NOMO-1 (cell line): ENCODE measurements at regions not wholly inside any gene's neighbourhood (a gene's known extent, or its start where the extent isn't known, plus 50 kb on each side); places are given as distances from the start of the nearest gene placed in this dataset.

ENCODE experiments used
- DNase-seq, 2 experiments: peaks; one replicate each; lab custom pipeline; 2025; ENCODE audit not compliant: unreplicated experiment in 2 of 2; lab: John Stamatoyannopoulos, UW

DNA sequence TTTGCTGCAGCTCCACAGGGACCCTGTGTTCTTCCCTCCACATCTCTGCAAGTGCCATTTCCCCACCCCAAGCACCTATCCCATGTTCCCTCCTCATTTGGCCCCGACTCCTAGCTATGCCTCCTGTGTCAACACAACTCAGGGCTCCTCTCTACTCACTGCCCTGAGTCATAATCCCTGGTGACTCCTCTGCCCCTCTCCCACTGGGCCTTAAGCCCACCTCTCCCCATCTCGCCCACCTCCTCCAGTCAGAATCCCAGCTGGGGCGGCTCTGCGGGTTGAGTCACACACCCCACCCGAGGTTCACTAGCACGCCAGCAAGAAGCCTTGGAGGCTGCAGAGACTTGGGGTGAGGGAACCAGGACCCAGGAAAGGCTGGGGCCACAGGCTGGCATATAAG is 346.2 kb downstream of the FOXL1 start:
- no peak for DNase-seq

GRCh38 chr16:86925067-86925791 is 346.9 kb downstream of the FOXL1 start:
- DNase-seq = no peak

- no peak for DNase-seq
Observed at GRCh38 chr16:86926181-86927094, 348.1 kb downstream of the FOXL1 start.

DNA sequence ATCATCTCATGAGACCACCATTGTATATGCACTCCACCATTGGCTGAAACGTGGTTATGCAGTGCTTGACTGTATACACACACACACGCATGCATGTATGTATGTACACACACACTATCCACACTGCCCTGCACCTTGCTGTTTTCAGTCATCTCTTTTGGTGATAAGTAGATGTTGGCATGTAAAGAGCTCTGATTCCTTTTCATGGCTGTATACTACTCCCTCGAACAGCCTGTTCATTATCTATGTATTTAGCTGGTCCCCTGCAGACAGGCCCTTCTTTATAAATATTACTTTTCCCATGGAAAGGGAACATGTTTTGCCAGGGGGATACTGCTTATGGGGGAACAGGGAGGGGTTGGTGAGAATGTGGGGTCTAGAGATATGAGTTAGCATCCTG is 349.4 kb downstream of the FOXL1 start:
- DNase-seq = no peak

DNA sequence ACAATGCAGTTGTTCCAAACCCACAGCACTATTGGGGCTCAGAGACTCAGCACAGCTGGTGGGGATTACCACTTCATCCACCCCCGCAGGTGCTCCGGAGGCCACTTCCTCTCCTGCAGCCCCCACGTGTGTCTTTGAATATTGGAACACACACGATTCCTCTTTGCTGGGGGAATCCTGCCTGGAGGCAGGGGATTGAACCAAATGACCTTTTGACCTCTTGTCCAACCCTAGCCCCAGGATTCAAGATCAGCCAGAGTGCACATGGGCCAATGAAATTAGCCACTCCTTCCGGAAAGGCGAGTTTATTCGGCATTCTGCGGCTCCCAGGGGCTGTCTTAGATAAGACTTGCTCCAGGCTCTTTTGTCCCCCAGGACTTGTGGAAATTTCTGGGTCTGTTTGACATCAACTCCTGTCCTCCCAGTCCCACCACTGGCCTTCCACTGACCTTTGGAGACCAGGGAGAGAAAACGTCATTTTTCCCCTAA is 350.2 kb downstream of the FOXL1 start:
- no peak for DNase-seq

- DNase-seq = no peak
Observed at GRCh38 chr16:86929057-86929871, 350.9 kb downstream of the FOXL1 start.

GRCh38 chr16:86930001-86930400 is 351.7 kb downstream of the FOXL1 start:
- no peak for DNase-seq

DNA sequence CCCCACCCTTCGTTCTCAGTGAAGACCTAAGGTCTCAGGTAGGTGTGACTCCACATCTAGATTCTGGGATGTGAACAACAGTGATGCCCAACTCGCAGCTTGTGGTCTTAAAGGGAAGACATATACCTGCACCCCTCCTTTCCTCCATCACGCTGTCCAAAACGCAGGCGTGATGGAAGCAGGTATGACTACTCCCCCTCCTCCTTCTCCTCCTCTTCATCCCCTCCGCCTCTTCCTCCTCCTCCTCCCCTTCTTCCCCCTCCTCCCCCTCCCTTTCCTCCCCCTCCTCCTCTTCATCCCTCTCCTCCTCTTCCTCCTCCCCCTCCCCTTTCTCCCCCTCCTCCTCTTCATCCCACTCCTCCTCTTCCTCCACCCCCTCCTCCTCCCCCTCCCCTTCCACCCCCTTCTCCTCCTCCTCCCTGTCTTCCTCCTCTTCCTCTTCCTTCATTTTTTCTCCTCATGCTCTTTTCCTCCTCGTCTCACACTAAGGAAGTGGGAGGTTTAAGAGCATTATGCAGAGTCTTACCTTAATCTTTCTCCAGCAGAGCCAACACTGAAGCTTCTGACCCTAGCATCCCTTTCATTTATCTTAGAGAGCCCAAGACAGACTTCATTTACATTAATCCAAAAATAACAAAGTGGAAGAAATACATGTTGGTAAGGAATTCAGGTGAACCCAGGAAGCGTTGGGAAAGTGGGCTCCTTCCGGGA is 352.5 kb downstream of the FOXL1 start:
- DNase-seq = no peak

GRCh38 chr16:86931410-86931941 is 353.1 kb downstream of the FOXL1 start:
- DNase-seq = no peak

DNA sequence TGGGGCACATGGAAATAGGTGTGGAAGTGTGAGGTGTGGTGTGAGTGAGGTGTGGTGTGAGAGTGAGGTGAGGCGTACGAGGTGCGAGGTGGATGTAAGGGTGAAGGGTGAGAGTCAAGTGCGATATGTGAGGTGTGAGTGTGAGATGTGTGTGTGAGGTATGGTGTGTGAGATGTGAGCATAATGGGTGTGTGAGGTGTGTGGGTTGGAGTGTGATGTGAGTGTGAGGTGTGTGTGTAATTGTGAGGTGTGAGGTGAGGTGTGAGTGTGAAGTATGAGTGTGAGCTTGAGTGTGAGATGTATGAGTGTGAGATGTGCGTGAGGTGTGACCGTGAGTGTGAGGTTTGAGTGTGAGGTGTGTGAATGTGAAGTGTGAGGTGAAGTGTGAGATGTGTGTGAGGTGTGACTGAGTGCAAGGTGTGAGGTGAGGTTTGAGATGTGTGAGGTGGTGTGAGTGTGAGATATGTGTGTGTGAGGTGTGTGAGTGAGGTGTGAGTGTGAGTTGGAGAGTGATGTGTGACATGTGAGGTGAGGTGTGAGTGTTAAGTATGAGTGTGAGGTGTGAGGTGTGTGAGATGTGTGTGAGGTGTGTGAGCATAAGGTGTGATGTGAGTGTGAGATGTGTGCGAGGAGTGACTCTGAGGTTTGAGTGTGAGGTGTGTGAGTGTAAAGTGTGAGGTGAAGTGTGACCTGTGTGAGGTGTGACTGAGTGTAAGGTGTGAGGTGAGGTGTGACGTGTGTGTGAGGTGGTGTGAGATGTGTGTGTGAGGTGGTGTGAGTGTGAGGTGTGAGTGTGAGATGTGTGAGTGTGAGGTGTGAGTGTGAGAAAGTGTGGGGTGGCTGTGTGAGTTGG is 354.0 kb downstream of the FOXL1 start:
- no peak for DNase-seq

DNA sequence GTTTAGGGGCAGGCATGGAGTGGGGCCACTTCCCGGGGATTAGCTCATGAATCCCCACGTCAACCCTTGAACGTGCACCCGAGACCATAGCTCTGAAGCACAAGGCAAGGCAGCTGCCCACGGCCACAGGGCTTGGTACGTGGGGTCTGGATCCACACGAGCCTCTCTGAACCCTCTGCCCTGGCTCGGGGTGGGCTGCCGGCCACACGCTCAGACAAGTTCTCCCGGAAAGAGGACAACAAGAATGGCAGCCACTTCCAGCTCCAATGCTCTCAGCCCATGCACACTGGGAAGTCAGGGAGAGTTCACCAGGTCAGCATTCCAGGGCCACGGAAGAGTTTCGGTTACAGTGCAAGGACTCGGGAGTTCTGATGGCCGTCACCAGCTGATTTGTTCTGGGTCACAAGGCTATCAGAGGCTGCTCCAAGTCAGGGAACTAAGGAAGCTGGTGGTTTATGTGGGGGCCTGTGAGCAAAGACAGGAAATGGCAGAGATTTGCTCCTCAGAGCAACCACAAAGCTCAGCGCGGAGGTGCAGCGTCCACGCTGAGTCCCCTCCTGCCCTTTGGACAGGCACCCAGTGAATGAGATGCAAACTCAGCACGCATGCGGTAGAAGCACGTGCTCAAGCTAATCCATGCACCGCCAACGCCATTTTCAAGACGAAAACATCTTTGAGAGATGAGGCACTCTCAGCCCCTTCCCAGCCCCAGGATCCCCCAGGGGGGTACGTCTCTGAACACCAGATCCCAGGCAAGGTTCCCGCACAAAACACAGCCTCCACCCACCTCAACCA is 356.4 kb downstream of the FOXL1 start:
- DNase-seq = no peak

- no peak for DNase-seq
Observed at GRCh38 chr16:86939609-86940008, 361.3 kb downstream of the FOXL1 start.

DNA sequence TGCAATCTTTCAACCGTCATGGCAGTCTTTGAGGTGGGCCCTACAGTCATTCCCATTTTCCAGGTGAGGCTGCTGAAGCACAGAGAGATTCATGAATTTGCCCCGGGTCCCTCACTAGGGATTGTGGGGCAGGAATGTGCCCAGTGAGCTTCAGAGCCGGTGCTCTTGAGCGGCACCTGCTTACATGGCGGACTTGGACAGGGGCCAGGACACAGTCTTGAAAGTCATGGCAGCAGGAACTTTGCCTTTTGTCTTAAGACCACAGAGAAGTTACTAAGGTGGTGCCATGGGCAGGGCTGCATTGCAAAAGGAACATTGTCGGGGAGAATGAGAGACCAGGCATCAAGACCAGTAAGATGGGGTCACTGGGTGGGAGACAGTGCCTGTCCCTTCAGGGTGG is 363.4 kb downstream of the FOXL1 start:
- no peak for DNase-seq

DNA sequence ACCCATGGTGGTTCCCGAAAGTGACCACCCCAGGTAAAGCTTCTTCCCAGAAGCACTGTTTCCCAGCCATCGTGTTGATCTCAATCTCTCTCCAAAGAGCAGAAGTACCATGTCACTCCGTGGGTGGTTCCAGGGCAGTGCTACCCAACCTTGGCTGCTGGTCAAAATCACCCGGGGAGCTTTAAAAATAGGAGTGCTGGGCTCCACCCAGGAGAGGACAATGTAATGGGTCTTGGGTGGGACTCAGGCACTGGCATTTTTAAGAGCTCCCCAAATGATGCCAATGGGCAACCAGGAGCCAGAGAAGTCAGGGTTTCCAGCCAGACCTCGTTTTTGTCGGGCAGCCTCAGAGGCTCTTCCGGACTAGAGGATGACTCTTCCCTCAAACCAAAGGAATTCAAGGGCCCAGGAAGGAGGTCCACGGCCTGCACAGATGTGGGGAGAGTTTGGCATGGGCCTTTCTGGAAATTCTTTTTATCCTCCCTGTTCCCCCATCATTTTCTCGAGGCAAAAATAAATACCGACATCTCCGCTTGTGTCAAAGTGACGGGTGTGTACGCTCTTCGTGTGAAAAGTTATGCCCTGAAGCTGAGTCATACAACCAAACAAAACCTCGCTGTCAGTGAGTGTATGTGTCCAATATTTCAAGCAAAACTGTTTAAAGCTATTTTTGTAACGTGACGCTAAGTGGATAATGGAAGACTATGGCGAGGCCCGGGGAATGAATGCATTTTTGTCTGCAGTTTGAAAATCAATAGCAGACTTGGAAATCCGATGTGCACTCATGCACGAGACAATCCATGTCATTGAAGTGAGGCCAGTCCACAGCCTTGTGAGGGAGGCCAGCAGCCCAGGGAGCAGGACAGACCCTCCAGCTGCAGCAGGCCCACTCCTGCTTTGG is 364.1 kb downstream of the FOXL1 start:
- no peak for DNase-seq

DNA sequence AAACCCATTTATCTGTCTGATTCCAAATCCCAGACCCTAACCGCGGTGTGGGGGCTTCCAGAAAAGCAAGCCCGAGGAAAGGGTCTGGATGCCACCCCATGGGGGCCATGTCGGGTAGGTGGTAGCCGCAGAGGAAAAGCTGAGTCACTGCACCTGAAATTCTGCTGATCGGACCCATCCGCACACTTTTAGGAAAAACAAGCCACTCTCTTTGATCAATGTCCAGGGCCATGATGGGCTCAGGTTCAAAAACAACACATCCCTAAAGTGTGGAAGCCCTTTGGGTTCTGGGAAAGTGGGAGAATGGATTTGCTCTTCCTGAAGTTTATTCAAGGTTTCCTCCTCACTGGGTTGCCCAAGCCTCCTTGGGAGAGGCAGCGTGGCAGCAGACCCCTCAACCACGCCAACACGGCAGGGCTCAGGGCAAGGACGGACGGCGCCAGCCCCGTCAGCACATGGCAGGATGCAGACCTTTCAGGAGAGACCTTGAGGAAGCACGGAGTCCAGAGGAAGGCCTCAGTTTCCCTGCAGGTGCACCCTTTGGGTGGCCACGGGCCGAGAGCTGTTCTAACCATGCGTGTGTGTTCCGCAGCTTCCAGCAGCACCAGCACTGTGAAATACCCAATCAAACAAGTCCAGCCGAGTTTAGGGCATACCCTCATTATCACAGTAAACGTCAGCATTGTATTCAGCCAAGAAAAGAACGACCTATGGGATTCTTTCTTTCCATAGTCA is 367.0 kb downstream of the FOXL1 start:
- DNase-seq = no peak

GRCh38 chr16:86946396-86946795 is 368.0 kb downstream of the FOXL1 start:
- DNase-seq = no peak

- DNase-seq = no peak
Observed at GRCh38 chr16:86946981-86947380, 368.6 kb downstream of the FOXL1 start.
